22Rv1 (cell line): ENCODE measurements at regions not wholly inside any gene's neighbourhood (a gene's known extent, or its start where the extent isn't known, plus 50 kb on each side); places are given as distances from the start of the nearest gene placed in this dataset.

ENCODE experiments used
- ZFX ChIP-seq: fragments of 450-650 bp; IDR thresholded peaks from 2 replicates; pipeline ENCODE4 v1.6.1; 2017; ENCODE audit warnings: antibody characterized with exemption, borderline replicate concordance
- TF ChIP-seq, protein P1 (sequence below): fragments of 450-650 bp; IDR thresholded peaks from 2 replicates; pipeline ENCODE4 v1.5.1; 2017; ENCODE audit warnings: mild to moderate bottlenecking

GRCh38 chr10:129075508-129075907 lies 391.5 kb upstream of the MGMT start:
- TF ChIP-seq, protein P1, sequence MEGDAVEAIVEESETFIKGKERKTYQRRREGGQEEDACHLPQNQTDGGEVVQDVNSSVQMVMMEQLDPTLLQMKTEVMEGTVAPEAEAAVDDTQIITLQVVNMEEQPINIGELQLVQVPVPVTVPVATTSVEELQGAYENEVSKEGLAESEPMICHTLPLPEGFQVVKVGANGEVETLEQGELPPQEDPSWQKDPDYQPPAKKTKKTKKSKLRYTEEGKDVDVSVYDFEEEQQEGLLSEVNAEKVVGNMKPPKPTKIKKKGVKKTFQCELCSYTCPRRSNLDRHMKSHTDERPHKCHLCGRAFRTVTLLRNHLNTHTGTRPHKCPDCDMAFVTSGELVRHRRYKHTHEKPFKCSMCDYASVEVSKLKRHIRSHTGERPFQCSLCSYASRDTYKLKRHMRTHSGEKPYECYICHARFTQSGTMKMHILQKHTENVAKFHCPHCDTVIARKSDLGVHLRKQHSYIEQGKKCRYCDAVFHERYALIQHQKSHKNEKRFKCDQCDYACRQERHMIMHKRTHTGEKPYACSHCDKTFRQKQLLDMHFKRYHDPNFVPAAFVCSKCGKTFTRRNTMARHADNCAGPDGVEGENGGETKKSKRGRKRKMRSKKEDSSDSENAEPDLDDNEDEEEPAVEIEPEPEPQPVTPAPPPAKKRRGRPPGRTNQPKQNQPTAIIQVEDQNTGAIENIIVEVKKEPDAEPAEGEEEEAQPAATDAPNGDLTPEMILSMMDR: no peak
- TF ChIP-seq ZFX: no peak
